MCF 10A (cell line): ENCODE measurements at regions not wholly inside any gene's neighbourhood (a gene's known extent, or its start where the extent isn't known, plus 50 kb on each side); places are given as distances from the start of the nearest gene placed in this dataset.
"Not testable (repeated sequence)": the region's sequence is repeated elsewhere in the genome, so short reads cannot be mapped to it uniquely, and the experiment has no call there.

Experiments
- BruUV-seq: library from RNA; stranded (reverse); fragments of 400-500 nt; replicated peaks from 2 replicates; lab custom pipeline; 2021; lab: Mats Ljungman, UMichigan
- CTCF ChIA-PET: fragments of 300-600 bp; sonication (Branson Sonifier 250); formaldehyde crosslinking; extraction: SDS; loops from one replicate; lab custom pipeline; 2021; ENCODE audit warnings: antibody characterized with exemption, inconsistent platforms; lab: Yijun Ruan, JAX
- POLR2A ChIA-PET: fragments of 300-600, 350-650 bp; sonication (Branson Sonifier 250); formaldehyde crosslinking; extraction: SDS; loops from one replicate; lab custom pipeline; 2020; ENCODE audit warnings: antibody characterized with exemption, inconsistent platforms; lab: Yijun Ruan, JAX
- DNase-seq: peaks from one replicate; pipeline ENCODE4 v3.0.0-alpha.2; 2018; ENCODE audit not compliant: unreplicated experiment
- H3K27ac Mint-ChIP-seq: one replicate; pipeline ENCODE4 v1.8.0; 2022; ENCODE audit warnings: mild to moderate bottlenecking, low read depth, mixed read lengths; ENCODE audit not compliant: unreplicated experiment
- H3K27me3 Mint-ChIP-seq: one replicate; pipeline ENCODE4 v1.8.0; 2022; ENCODE audit warnings: mixed read lengths; ENCODE audit not compliant: insufficient read depth, unreplicated experiment
- H3K36me3 Mint-ChIP-seq: one replicate; pipeline ENCODE4 v1.8.0; 2022; ENCODE audit warnings: mild to moderate bottlenecking, moderate library complexity, mixed read lengths; ENCODE audit not compliant: insufficient read depth, unreplicated experiment
- H3K4me1 Mint-ChIP-seq: one replicate; pipeline ENCODE4 v1.8.0; 2022; ENCODE audit warnings: mixed read lengths; ENCODE audit not compliant: insufficient read depth, unreplicated experiment
- H3K4me3 Mint-ChIP-seq: one replicate; pipeline ENCODE4 v1.8.0; 2022; ENCODE audit warnings: mild to moderate bottlenecking, moderate library complexity, mixed read lengths; ENCODE audit not compliant: unreplicated experiment
- H3K9me3 Mint-ChIP-seq: one replicate; pipeline ENCODE4 v1.8.0; 2022; ENCODE audit warnings: mixed read lengths; ENCODE audit not compliant: unreplicated experiment
- CTCF ChIP-seq: fragments of 200-600 bp; IDR thresholded peaks from one replicate; pipeline ENCODE4 v1.8.0; 2022; ENCODE audit warnings: antibody characterized with exemption, mild to moderate bottlenecking; ENCODE audit not compliant: unreplicated experiment
- intact Hi-C: fragments of 100-400 bp; cut with micrococcal nuclease; formaldehyde crosslinking; loops from 2 replicates; pipeline ENCODE4 v1.14.1; 2022

- intact Hi-C loops = no loop called here
- ChIA-PET POLR2A (interaction anchor here (0.6 kb wide), 1 partner anchor 343 kb away, joined by 3 read pairs; no protein-coding TSS in a partner anchor), CTCF (interaction anchor here (0.7 kb wide), 1 partner anchor 136 kb away, joined by 3 read pairs; no protein-coding TSS in a partner anchor)
- Mint-ChIP-seq H3K27ac (no peak overlapping the region), H3K4me1 (peaks cover 38% of the 10 kb centered on the region), H3K4me3 (no peak overlapping the region), H3K36me3 (peaks cover 14% of the 10 kb centered on the region), H3K27me3 (no peaks in the 10 kb centered on the region), H3K9me3 (no peaks in the 10 kb centered on the region)
- no TSS peak for BruUV-seq
- DNase-seq = no peak
- no peak for TF ChIP-seq CTCF
Measured at GRCh38 chr15:66885281-66885915, 180.0 kb upstream of the SMAD3 start.

GRCh38 chr15:66886241-66886675, 179.1 kb upstream of the SMAD3 start:
- BruUV-seq = no TSS peak
- H3K4me1 Mint-ChIP-seq = peaks cover 38% of the 10 kb centered on the region
- no peak for DNase-seq
- no peak overlapping the region for H3K27ac Mint-ChIP-seq
- ChIA-PET POLR2A (no interaction called here), CTCF (interaction anchor here (0.6 kb wide), 1 partner anchor 46 kb away, joined by 3 read pairs; no protein-coding TSS in a partner anchor)
- intact Hi-C loops = no loop called here
- H3K27me3 Mint-ChIP-seq = no peaks in the 10 kb centered on the region
- no peaks in the 10 kb centered on the region for H3K9me3 Mint-ChIP-seq
- TF ChIP-seq CTCF = no peak
- H3K4me3 Mint-ChIP-seq = no peak overlapping the region
- H3K36me3 Mint-ChIP-seq = peaks cover 14% of the 10 kb centered on the region

- no peaks in the 10 kb centered on the region for H3K27me3 Mint-ChIP-seq
- DNase-seq = no peak
- H3K4me1 Mint-ChIP-seq = peaks cover 38% of the 10 kb centered on the region
- intact Hi-C loops = no loop called here
- ChIA-PET POLR2A (interaction anchor here (0.7 kb wide), 1 partner anchor 388 kb away, joined by 3 read pairs; no protein-coding TSS in a partner anchor), CTCF (no interaction called here)
- no peak for TF ChIP-seq CTCF
- no peaks in the 10 kb centered on the region for H3K9me3 Mint-ChIP-seq
- no TSS peak for BruUV-seq
- peaks cover 14% of the 10 kb centered on the region for H3K36me3 Mint-ChIP-seq
- no peak overlapping the region for H3K27ac Mint-ChIP-seq
- H3K4me3 Mint-ChIP-seq = no peak overlapping the region
Measured at GRCh38 chr15:66886686-66887273, 178.6 kb upstream of the SMAD3 start.

GRCh38 chr15:66889298-66889697, 176.1 kb upstream of the SMAD3 start:
- H3K4me3 Mint-ChIP-seq, H3K9me3 Mint-ChIP-seq, H3K27me3 Mint-ChIP-seq, BruUV-seq, CTCF ChIA-PET, H3K27ac Mint-ChIP-seq, intact Hi-C loops, H3K36me3 Mint-ChIP-seq, DNase-seq: not testable (repeated sequence)
- POLR2A ChIA-PET = interaction anchor here (0.7 kb wide), 2 partner anchors 50 to 622 kb away, joined by 3 to 4 read pairs; no protein-coding TSS in a partner anchor
- peaks cover 21% of the 10 kb centered on the region for H3K4me1 Mint-ChIP-seq
